Tibial nerve (tissue), 3 donors: ENCODE measurements at regions not wholly inside any gene's neighbourhood (a gene's known extent, or its start where the extent isn't known, plus 50 kb on each side); places are given as distances from the start of the nearest gene placed in this dataset.

Source experiments
- CTCF ChIP-seq, 5 experiments: fragments of 200-600 bp in 3 of 5; fragments of 450-650 bp in 2 of 5; sonication (generic) in 3 of 5; IDR thresholded peaks; one replicate each; pipeline ENCODE4 v1.5.1; 2016 to 2019; ENCODE audit warnings: antibody characterized with exemption in 5 of 5, mild to moderate bottlenecking in 3 of 5, moderate library complexity in 2 of 5
- POLR2A ChIP-seq, 2 donors: fragments of 450-650 bp; IDR thresholded peaks; one replicate each; pipeline ENCODE4 v1.6.1; 2017; ENCODE audit warnings: antibody characterized with exemption in 2 of 2, mild to moderate bottlenecking in 2 of 2, moderate library complexity in 2 of 2

DNA sequence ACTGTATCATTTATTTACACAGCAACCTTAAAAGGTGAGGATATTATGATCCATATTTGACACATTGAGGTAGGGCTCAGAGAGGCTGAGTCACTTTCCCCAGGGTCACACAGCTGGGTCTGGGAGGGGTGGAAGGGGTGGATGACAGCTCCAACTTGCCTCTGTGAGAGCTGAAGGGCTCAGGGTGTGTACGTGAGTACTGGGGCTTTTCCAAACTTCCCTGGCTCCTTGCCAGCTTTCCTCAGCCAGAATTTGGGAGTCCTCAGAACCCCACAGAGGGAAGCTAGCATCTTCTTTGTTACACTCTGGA, 58.3 kb upstream of the SLC6A11 start:
- TF ChIP-seq CTCF (IDR thresholded peaks at IDR 0.05) (no peak), POLR2A (IDR thresholded peaks at IDR 0.05) (no peak)
